ENCODE measurements at regions not wholly inside any gene's neighbourhood (a gene's known extent, or its start where the extent isn't known, plus 50 kb on each side); places are given as distances from the start of the nearest gene placed in this dataset.

GRCh38 chr15:70209499-70209898 lies 111.8 kb upstream of the TLE3 start:
- H3K9me3 ChIP-seq: no peaks in the 10 kb centered on the region
- H3K27ac ChIP-seq: no peak overlapping the region
- peaks cover 10% of the 10 kb centered on the region for H3K4me1 ChIP-seq
- no peak for DNase-seq (ENCODE audit: extremely low spot score in 2 of 2)
- H3K4me3 ChIP-seq: no peak overlapping the region
- TF ChIP-seq POLR2AphosphoS5 (IDR thresholded peaks at IDR 0.05; ENCODE audit: insufficient read depth in 1 of 2, low read depth in 1 of 2) (no peak), POLR2A (IDR thresholded peaks at IDR 0.05) (no peak), CTCF (IDR thresholded peaks at IDR 0.05) (no peak)
- H3K27me3 ChIP-seq: no peaks in the 10 kb centered on the region
- no peaks in the 10 kb centered on the region for H3K36me3 ChIP-seq
- intact Hi-C loops (cut with DNase I): no loop called here

GRCh38 chr15:70208332-70208731 lies 110.6 kb upstream of the TLE3 start:
- Histone ChIP-seq H3K27me3 (no peaks in the 10 kb centered on the region), H3K4me3 (no peak overlapping the region), H3K27ac (no peak overlapping the region), H3K4me1 (peaks cover 14% of the 10 kb centered on the region), H3K36me3 (no peaks in the 10 kb centered on the region), H3K9me3 (no peaks in the 10 kb centered on the region)
- intact Hi-C loops (cut with DNase I): no loop called here
- TF ChIP-seq POLR2A (IDR thresholded peaks at IDR 0.05): no peak
- TF ChIP-seq CTCF (IDR thresholded peaks at IDR 0.05): no peak
- no peak for TF ChIP-seq POLR2AphosphoS5 (IDR thresholded peaks at IDR 0.05; ENCODE audit: insufficient read depth in 1 of 2, low read depth in 1 of 2)
- DNase-seq (ENCODE audit: extremely low spot score in 2 of 2): no peak

GRCh38 chr15:70206668-70207067 lies 109.0 kb upstream of the TLE3 start:
- Histone ChIP-seq H3K27me3 (no peaks in the 10 kb centered on the region), H3K4me3 (no peak overlapping the region), H3K4me1 (peaks cover 4% of the 10 kb centered on the region), H3K36me3 (no peaks in the 10 kb centered on the region), H3K27ac (no peak overlapping the region), H3K9me3 (no peaks in the 10 kb centered on the region)
- intact Hi-C loops (cut with DNase I): no loop called here
- DNase-seq (ENCODE audit: extremely low spot score in 2 of 2): no peak
- TF ChIP-seq CTCF (IDR thresholded peaks at IDR 0.05): no peak
- no peak for TF ChIP-seq POLR2AphosphoS5 (IDR thresholded peaks at IDR 0.05; ENCODE audit: insufficient read depth in 1 of 2, low read depth in 1 of 2)
- TF ChIP-seq POLR2A (IDR thresholded peaks at IDR 0.05): no peak

GRCh38 chr15:70204652-70205051 lies 106.9 kb upstream of the TLE3 start:
- H3K27me3 ChIP-seq: no peaks in the 10 kb centered on the region
- no peak for DNase-seq (ENCODE audit: extremely low spot score in 2 of 2)
- H3K9me3 ChIP-seq: no peaks in the 10 kb centered on the region
- H3K4me3 ChIP-seq: no peak overlapping the region
- H3K36me3 ChIP-seq: no peaks in the 10 kb centered on the region
- peaks cover 14% of the 10 kb centered on the region for H3K4me1 ChIP-seq
- intact Hi-C loops (cut with DNase I): no loop called here
- TF ChIP-seq CTCF (IDR thresholded peaks at IDR 0.05): no peak
- no peak for TF ChIP-seq POLR2A (IDR thresholded peaks at IDR 0.05)
- TF ChIP-seq POLR2AphosphoS5 (IDR thresholded peaks at IDR 0.05; ENCODE audit: insufficient read depth in 1 of 2, low read depth in 1 of 2): no peak
- no peak overlapping the region for H3K27ac ChIP-seq

GRCh38 chr15:70203981-70204560 lies 106.4 kb upstream of the TLE3 start:
- Histone ChIP-seq H3K27me3 (no peaks in the 10 kb centered on the region), H3K27ac (no peak overlapping the region), H3K36me3 (no peaks in the 10 kb centered on the region), H3K4me1 (peaks cover 20% of the 10 kb centered on the region), H3K4me3 (no peak overlapping the region), H3K9me3 (no peaks in the 10 kb centered on the region)
- DNase-seq (ENCODE audit: extremely low spot score in 2 of 2): no peak
- intact Hi-C loops (cut with DNase I): no loop called here
- TF ChIP-seq CTCF (IDR thresholded peaks at IDR 0.05): no peak
- TF ChIP-seq POLR2A (IDR thresholded peaks at IDR 0.05): no peak
- TF ChIP-seq POLR2AphosphoS5 (IDR thresholded peaks at IDR 0.05; ENCODE audit: insufficient read depth in 1 of 2, low read depth in 1 of 2): no peak
